KMS-11 (cell line): ENCODE measurements at regions not wholly inside any gene's neighbourhood (a gene's known extent, or its start where the extent isn't known, plus 50 kb on each side); places are given as distances from the start of the nearest gene placed in this dataset.

Experiments used
- H2AFZ ChIP-seq: fragments of 200-600 bp; sonication (generic); 2 replicates; pipeline ENCODE4 v1.6.1; 2016; ENCODE audit warnings: antibody characterized with exemption, mixed run types, low read depth
- H3K27ac ChIP-seq: fragments of 200-600 bp; sonication (generic); 2 replicates; pipeline ENCODE4 v1.6.1; 2016; ENCODE audit warnings: mild to moderate bottlenecking, mixed run types
- H3K27me3 ChIP-seq: fragments of 200-600 bp; sonication (generic); 2 replicates; pipeline ENCODE4 v1.6.1; 2017; ENCODE audit warnings: mild to moderate bottlenecking, low read depth, mixed run types, moderate library complexity; ENCODE audit not compliant: insufficient read depth
- H3K36me3 ChIP-seq: fragments of 200-600 bp; sonication (generic); 2 replicates; pipeline ENCODE4 v1.6.1; 2017; ENCODE audit warnings: mild to moderate bottlenecking, mixed run types; ENCODE audit not compliant: insufficient read depth
- H3K4me1 ChIP-seq: fragments of 200-600 bp; sonication (generic); 2 replicates; pipeline ENCODE4 v1.6.1; 2016; ENCODE audit warnings: mild to moderate bottlenecking, low read depth, mixed run types; ENCODE audit not compliant: poor library complexity, severe bottlenecking
- H3K4me2 ChIP-seq: fragments of 200-600 bp; sonication (generic); 2 replicates; pipeline ENCODE4 v1.7.0; 2016; ENCODE audit warnings: mild to moderate bottlenecking, mixed run types
- H3K4me3 ChIP-seq: fragments of 200-600 bp; sonication (generic); IDR thresholded peaks from 2 replicates; pipeline ENCODE4 v1.6.1; 2017; ENCODE audit warnings: low read depth, low read length, mixed read lengths; ENCODE audit not compliant: insufficient read depth
- H3K79me2 ChIP-seq: fragments of 200-600 bp; sonication (generic); 2 replicates; pipeline ENCODE4 v1.6.1; 2016; ENCODE audit warnings: low read depth, mixed run types; ENCODE audit not compliant: insufficient read depth
- H3K9ac ChIP-seq: fragments of 200-600 bp; sonication (generic); 2 replicates; pipeline ENCODE4 v1.6.1; 2016; ENCODE audit warnings: mild to moderate bottlenecking, mixed run types
- H4K20me1 ChIP-seq: fragments of 200-600 bp; sonication (generic); 2 replicates; pipeline ENCODE4 v1.6.1; 2016; ENCODE audit warnings: mild to moderate bottlenecking, mixed run types; ENCODE audit not compliant: insufficient read depth
- TF ChIP-seq, protein P1 (sequence below): fragments of 200-600 bp; sonication (generic); conservative IDR thresholded peaks from 2 replicates; pipeline ENCODE4 v1.6.1; 2017; ENCODE audit warnings: low read depth, mild to moderate bottlenecking, antibody characterized with exemption, low read length, moderate library complexity, mixed read lengths

GRCh38 chr21:18603980-18604379 lies 200.4 kb upstream of the TMPRSS15 start:
- H3K4me1 ChIP-seq, result peaks cover 52% of the 10 kb centered on the region
- H3K9ac ChIP-seq, result no peak overlapping the region
- H4K20me1 ChIP-seq, result no peaks in the 10 kb centered on the region
- H3K4me2 ChIP-seq, result peak overlapping the region; percentile 18; the same call in 1 of the 2 replicates
- no peaks in the 10 kb centered on the region for H3K36me3 ChIP-seq
- TF ChIP-seq, protein P1, sequence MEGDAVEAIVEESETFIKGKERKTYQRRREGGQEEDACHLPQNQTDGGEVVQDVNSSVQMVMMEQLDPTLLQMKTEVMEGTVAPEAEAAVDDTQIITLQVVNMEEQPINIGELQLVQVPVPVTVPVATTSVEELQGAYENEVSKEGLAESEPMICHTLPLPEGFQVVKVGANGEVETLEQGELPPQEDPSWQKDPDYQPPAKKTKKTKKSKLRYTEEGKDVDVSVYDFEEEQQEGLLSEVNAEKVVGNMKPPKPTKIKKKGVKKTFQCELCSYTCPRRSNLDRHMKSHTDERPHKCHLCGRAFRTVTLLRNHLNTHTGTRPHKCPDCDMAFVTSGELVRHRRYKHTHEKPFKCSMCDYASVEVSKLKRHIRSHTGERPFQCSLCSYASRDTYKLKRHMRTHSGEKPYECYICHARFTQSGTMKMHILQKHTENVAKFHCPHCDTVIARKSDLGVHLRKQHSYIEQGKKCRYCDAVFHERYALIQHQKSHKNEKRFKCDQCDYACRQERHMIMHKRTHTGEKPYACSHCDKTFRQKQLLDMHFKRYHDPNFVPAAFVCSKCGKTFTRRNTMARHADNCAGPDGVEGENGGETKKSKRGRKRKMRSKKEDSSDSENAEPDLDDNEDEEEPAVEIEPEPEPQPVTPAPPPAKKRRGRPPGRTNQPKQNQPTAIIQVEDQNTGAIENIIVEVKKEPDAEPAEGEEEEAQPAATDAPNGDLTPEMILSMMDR, result no peak
- H3K27ac ChIP-seq, result no peak overlapping the region
- no peak overlapping the region for H3K4me3 ChIP-seq
- H2AFZ ChIP-seq, result no peak overlapping the region
- no peaks in the 10 kb centered on the region for H3K27me3 ChIP-seq
- no peaks in the 10 kb centered on the region for H3K79me2 ChIP-seq

DNA sequence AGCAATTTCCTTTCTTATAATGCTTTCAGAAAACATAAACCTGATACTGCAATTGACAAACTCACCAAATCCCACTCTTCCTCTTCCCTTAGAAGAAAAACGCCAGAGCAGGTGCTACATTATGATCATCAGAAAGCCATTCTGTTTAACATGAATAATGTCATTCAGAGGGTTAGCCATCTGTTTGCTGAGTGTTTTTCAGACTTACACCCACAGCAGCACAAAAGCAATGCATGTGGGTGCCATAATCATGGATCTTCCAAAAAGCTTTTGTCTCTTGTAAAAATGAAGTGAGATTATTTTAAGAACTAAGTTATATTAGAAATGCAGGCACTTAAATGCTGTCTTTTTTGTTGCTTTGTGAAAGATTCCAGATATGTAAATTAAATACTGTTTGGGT lies 204.6 kb upstream of the TMPRSS15 start:
- no peaks in the 10 kb centered on the region for H3K27me3 ChIP-seq
- H3K27ac ChIP-seq, result no peak overlapping the region
- no peak overlapping the region for H2AFZ ChIP-seq
- no peaks in the 10 kb centered on the region for H4K20me1 ChIP-seq
- no peak overlapping the region for H3K4me3 ChIP-seq
- no peaks in the 10 kb centered on the region for H3K79me2 ChIP-seq
- peaks cover 25% of the 10 kb centered on the region for H3K4me1 ChIP-seq
- no peaks in the 10 kb centered on the region for H3K36me3 ChIP-seq
- TF ChIP-seq, protein P1, result no peak
- no peak overlapping the region for H3K4me2 ChIP-seq
- H3K9ac ChIP-seq, result no peak overlapping the region

GRCh38 chr21:18614303-18614702 lies 210.7 kb upstream of the TMPRSS15 start:
- H3K4me3 ChIP-seq, result no peak overlapping the region
- no peak overlapping the region for H3K9ac ChIP-seq
- H3K36me3 ChIP-seq, result no peaks in the 10 kb centered on the region
- H2AFZ ChIP-seq, result no peak overlapping the region
- no peak overlapping the region for H3K4me2 ChIP-seq
- H3K4me1 ChIP-seq, result peaks cover 43% of the 10 kb centered on the region
- no peaks in the 10 kb centered on the region for H4K20me1 ChIP-seq
- no peak overlapping the region for H3K27ac ChIP-seq
- TF ChIP-seq, protein P1, result no peak
- no peaks in the 10 kb centered on the region for H3K27me3 ChIP-seq
- H3K79me2 ChIP-seq, result no peaks in the 10 kb centered on the region

- no peaks in the 10 kb centered on the region for H3K36me3 ChIP-seq
- H3K4me3 ChIP-seq, result no peak overlapping the region
- TF ChIP-seq, protein P1, result no peak
- H3K79me2 ChIP-seq, result no peaks in the 10 kb centered on the region
- no peak overlapping the region for H3K9ac ChIP-seq
- peak overlapping the region; percentile 32 for H3K27ac ChIP-seq
- peaks cover 58% of the 10 kb centered on the region for H3K4me1 ChIP-seq
- H3K27me3 ChIP-seq, result no peaks in the 10 kb centered on the region
- peak overlapping the region; percentile 65 for H3K4me2 ChIP-seq
- no peak overlapping the region for H2AFZ ChIP-seq
- H4K20me1 ChIP-seq, result no peaks in the 10 kb centered on the region
Observed at GRCh38 chr21:18617291-18617690, 213.7 kb upstream of the TMPRSS15 start.
